ENCODE measurements at regions not wholly inside any gene's neighbourhood (a gene's known extent, or its start where the extent isn't known, plus 50 kb on each side); places are given as distances from the start of the nearest gene placed in this dataset.

DNA sequence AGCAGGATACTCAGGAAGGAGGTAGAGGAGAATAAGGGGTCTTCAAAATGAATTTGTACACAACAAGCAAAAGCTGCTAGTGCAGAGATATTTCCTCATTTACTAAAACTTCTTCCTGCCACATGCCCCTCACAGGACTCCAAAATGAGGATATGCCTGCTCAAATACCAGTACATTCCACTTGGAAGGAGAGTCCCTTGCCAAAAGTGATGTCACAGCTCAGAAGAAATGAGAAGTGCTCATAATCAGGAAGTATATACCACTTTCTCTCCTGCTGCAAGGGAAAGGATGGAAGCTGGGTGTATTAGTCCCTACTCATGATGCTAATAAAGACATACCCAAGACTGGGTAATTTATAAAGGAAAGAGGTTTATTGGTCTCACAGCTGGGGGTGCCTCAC, 87.7 kb upstream of the FSHR start:
- TF ChIP-seq POLR2AphosphoS5 (IDR thresholded peaks at IDR 0.05) (no peak), CTCF (IDR thresholded peaks at IDR 0.05) (no peak), POLR2A (IDR thresholded peaks at IDR 0.05) (no peak)
- no peak overlapping the region for H3K27ac ChIP-seq

DNA sequence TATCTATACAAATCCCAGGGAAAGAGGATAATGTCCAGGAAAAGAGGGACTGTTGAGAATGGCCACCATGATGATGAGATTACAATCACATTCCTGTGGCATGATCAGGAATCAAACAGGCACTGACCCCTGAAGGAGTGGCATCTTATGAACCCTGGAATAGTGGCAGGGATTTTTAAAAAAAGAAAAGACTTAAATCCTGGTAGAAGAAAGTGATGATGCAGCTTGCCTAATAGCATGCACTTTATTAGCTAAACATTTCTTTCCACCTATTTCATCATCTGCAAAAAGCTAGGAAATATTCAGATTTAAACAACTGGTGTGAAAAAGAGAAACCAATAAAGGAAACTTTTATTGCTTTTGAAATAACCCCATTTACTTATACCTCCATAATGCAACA, 87.2 kb upstream of the FSHR start:
- H3K36me3 ChIP-seq, result no peaks in the 10 kb centered on the region
- no peaks in the 10 kb centered on the region for H3K4me1 ChIP-seq (replicated peaks)
- no peaks in the 10 kb centered on the region for H3K9me3 ChIP-seq
- no peak for DNase-seq (ENCODE audit: low spot score)
- H3K4me3 ChIP-seq, result no peak overlapping the region
- no peak for TF ChIP-seq POLR2AphosphoS5 (IDR thresholded peaks at IDR 0.05)
- no peak for TF ChIP-seq CTCF (IDR thresholded peaks at IDR 0.05)
- no peak for TF ChIP-seq POLR2A (IDR thresholded peaks at IDR 0.05)
- H3K27me3 ChIP-seq (replicated peaks; ENCODE audit: insufficient read depth), result no peaks in the 10 kb centered on the region
- intact Hi-C loops (cut with DNase I), result no loop called here
- H3K27ac ChIP-seq, result no peak overlapping the region

More for the DNA sequence above, 87.7 kb upstream of the FSHR start:
- no peak overlapping the region for H3K4me3 ChIP-seq
- H3K27me3 ChIP-seq (replicated peaks; ENCODE audit: insufficient read depth), result no peaks in the 10 kb centered on the region
- no peak for DNase-seq (ENCODE audit: low spot score)
- H3K9me3 ChIP-seq, result no peaks in the 10 kb centered on the region
- intact Hi-C loops (cut with DNase I), result no loop called here
- H3K4me1 ChIP-seq (replicated peaks), result no peaks in the 10 kb centered on the region
- H3K36me3 ChIP-seq, result no peaks in the 10 kb centered on the region

- 51% methylated on average over 3 of the region's 3 CpGs for WGBS
- H3K4me3 ChIP-seq, result no peak overlapping the region
- TF ChIP-seq POLR2A (IDR thresholded peaks at IDR 0.05) (no peak), CTCF (IDR thresholded peaks at IDR 0.05) (no peak), POLR2AphosphoS5 (IDR thresholded peaks at IDR 0.05) (no peak)
- no peak for DNase-seq (ENCODE audit: low spot score)
- H3K4me1 ChIP-seq (replicated peaks), result no peaks in the 10 kb centered on the region
- H3K36me3 ChIP-seq, result no peaks in the 10 kb centered on the region
- H3K27me3 ChIP-seq (replicated peaks; ENCODE audit: insufficient read depth), result no peaks in the 10 kb centered on the region
- intact Hi-C loops (cut with DNase I), result no loop called here
- no peak overlapping the region for H3K27ac ChIP-seq
- no peaks in the 10 kb centered on the region for H3K9me3 ChIP-seq
Measured at GRCh38 chr2:49240608-49241007, 86.3 kb upstream of the FSHR start.

- DNase-seq (ENCODE audit: low spot score), result no peak
- Histone ChIP-seq H3K9me3 (no peaks in the 10 kb centered on the region), H3K4me1 (replicated peaks) (no peaks in the 10 kb centered on the region), H3K27me3 (replicated peaks; ENCODE audit: insufficient read depth) (no peaks in the 10 kb centered on the region), H3K36me3 (no peaks in the 10 kb centered on the region), H3K27ac (no peak overlapping the region), H3K4me3 (no peak overlapping the region)
- intact Hi-C loops (cut with DNase I), result no loop called here
- TF ChIP-seq POLR2AphosphoS5 (IDR thresholded peaks at IDR 0.05) (no peak), POLR2A (IDR thresholded peaks at IDR 0.05) (no peak), CTCF (IDR thresholded peaks at IDR 0.05) (no peak)
Measured at GRCh38 chr2:49238604-49238960, 84.3 kb upstream of the FSHR start.

- no peaks in the 10 kb centered on the region for H3K9me3 ChIP-seq
Measured at GRCh38 chr2:49237867-49238603, 83.7 kb upstream of the FSHR start.

More at GRCh38 chr2:49237867-49238603, 83.7 kb upstream of the FSHR start:
- H3K27ac ChIP-seq, result no peak overlapping the region
- intact Hi-C loops (cut with DNase I), result no loop called here
- H3K4me1 ChIP-seq (replicated peaks), result no peaks in the 10 kb centered on the region
- 91% methylated on average over 6 of the region's 6 CpGs for WGBS
- H3K36me3 ChIP-seq, result no peaks in the 10 kb centered on the region
- no peak overlapping the region for H3K4me3 ChIP-seq
- no peaks in the 10 kb centered on the region for H3K27me3 ChIP-seq (replicated peaks; ENCODE audit: insufficient read depth)
- TF ChIP-seq POLR2A (IDR thresholded peaks at IDR 0.05) (no peak), CTCF (IDR thresholded peaks at IDR 0.05) (no peak), POLR2AphosphoS5 (IDR thresholded peaks at IDR 0.05) (no peak)
- no peak for DNase-seq (ENCODE audit: low spot score)
